Putamen (tissue), 1 donor: ENCODE measurements at regions not wholly inside any gene's neighbourhood (a gene's known extent, or its start where the extent isn't known, plus 50 kb on each side); places are given as distances from the start of the nearest gene placed in this dataset.
"Not testable (repeated sequence)": the region's sequence is repeated elsewhere in the genome, so short reads cannot be mapped to it uniquely, and the experiment has no call there.

ENCODE experiments used
- DNase-seq: peaks from one replicate; pipeline ENCODE4 v3.0.0-alpha.2; 2016; ENCODE audit warnings: low spot score

GRCh38 chr14:71432334-71433110 is 499.7 kb upstream of the RGS6 start:
- no peak for DNase-seq

- no peak for DNase-seq
Measured at GRCh38 chr14:71433303-71433702, 498.9 kb upstream of the RGS6 start.

GRCh38 chr14:71435641-71436040 is 496.6 kb upstream of the RGS6 start:
- DNase-seq = not testable (repeated sequence)

GRCh38 chr14:71437870-71438269 is 494.4 kb upstream of the RGS6 start:
- no peak for DNase-seq

- peak; percentile 80 for DNase-seq
Measured at GRCh38 chr14:71438684-71439083, 493.5 kb upstream of the RGS6 start.

GRCh38 chr14:71441126-71441525 is 491.1 kb upstream of the RGS6 start:
- no peak for DNase-seq

- no peak for DNase-seq
Measured at GRCh38 chr14:71444030-71444822, 488.0 kb upstream of the RGS6 start.

- DNase-seq = no peak
Measured at GRCh38 chr14:71448431-71449315, 483.6 kb upstream of the RGS6 start.

GRCh38 chr14:71449316-71450055 is 482.7 kb upstream of the RGS6 start:
- no peak for DNase-seq

- DNase-seq = no peak
Measured at GRCh38 chr14:71451501-71451900, 480.7 kb upstream of the RGS6 start.

GRCh38 chr14:71452539-71452938 is 479.7 kb upstream of the RGS6 start:
- DNase-seq = no peak

- no peak for DNase-seq
Measured at GRCh38 chr14:71452987-71453386, 479.2 kb upstream of the RGS6 start.

- DNase-seq = no peak
Measured at GRCh38 chr14:71454010-71454409, 478.2 kb upstream of the RGS6 start.

GRCh38 chr14:71454513-71455332 is 477.5 kb upstream of the RGS6 start:
- no peak for DNase-seq

GRCh38 chr14:71460091-71460490 is 472.1 kb upstream of the RGS6 start:
- no peak for DNase-seq

- DNase-seq = not testable (repeated sequence)
Measured at GRCh38 chr14:71461617-71462016, 470.6 kb upstream of the RGS6 start.

- DNase-seq = no peak
Measured at GRCh38 chr14:71463807-71464206, 468.4 kb upstream of the RGS6 start.

GRCh38 chr14:71464840-71465239 is 467.4 kb upstream of the RGS6 start:
- no peak for DNase-seq

GRCh38 chr14:71465316-71465715 is 466.9 kb upstream of the RGS6 start:
- no peak for DNase-seq

GRCh38 chr14:71466251-71466650 is 466.0 kb upstream of the RGS6 start:
- DNase-seq = peak; percentile 24

- DNase-seq = peak; percentile 77
Measured at GRCh38 chr14:71466946-71467345, 465.3 kb upstream of the RGS6 start.
